ENCODE measurements at regions not wholly inside any gene's neighbourhood (a gene's known extent, or its start where the extent isn't known, plus 50 kb on each side); places are given as distances from the start of the nearest gene placed in this dataset.

GRCh38 chr2:11968521-11968920, 222.1 kb downstream of the LPIN1 start:
- TF ChIP-seq CTCF (IDR thresholded peaks at IDR 0.05) (no peak), POLR2A (IDR thresholded peaks at IDR 0.05) (no peak)
